NCI-H2171 (cell line): ENCODE measurements at regions not wholly inside any gene's neighbourhood (a gene's known extent, or its start where the extent isn't known, plus 50 kb on each side); places are given as distances from the start of the nearest gene placed in this dataset.

Experiments used
- DNase-seq: peaks from one replicate; lab custom pipeline; 2025; lab: John Stamatoyannopoulos, UW

DNA sequence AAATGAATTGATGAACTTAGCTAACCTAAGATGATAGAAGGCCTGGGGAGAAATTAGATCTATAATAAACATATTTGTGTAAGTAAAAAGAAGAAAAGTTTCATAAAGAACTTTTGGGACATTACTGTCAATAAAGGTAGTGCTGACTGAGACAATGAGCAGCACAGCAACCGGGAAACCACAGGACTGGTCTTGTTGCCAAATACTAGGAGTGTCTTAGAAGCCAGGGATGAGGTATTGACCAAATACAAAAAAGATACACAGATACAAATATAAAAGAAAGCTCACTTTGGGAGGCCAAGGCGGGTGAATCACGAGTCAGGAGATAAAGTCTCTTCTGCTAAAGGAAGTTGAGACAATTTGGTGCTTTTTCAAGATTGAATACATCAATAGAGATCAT lies 362.4 kb upstream of the ZNF385D start:
- no peak for DNase-seq

DNA sequence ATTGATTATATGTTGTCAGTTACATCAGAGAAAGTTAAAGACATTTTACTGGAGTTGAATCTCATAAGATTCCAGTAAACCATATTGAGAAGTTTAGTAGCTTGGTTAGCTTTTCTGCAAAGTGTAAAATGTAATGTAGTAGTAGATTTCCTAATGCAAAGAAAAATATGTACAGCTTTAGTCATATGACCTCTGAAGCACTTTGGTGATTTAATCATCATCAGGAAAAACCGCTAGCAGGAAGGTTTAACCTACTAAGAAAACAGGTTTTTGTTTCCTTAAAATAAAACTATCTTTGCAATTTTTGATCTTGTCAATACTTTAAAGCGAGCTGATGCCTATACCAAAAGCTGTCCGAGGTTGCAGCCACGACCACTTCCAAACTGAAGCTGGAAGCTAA lies 364.6 kb upstream of the ZNF385D start:
- DNase-seq, result no peak

DNA sequence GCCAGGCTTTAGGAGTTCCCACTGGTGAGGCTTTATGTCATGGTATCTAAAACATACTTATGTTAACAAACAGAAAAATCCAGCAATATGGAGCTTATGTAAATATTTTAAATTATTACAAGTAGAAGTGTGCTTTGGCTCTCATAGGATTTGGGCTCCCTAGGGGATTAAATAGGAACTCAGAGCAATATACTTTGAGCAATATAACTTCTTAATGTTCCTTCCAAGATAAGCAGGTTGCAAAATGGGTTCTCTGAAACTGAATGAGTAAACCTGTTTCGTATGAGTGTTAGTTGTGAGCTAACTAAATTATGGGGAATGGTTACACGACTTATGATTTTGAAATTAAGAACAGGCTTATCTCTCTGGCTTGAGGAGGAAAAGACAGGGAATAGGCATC lies 366.1 kb upstream of the ZNF385D start:
- no peak for DNase-seq

GRCh38 chr3:22117751-22118346 lies 366.8 kb upstream of the ZNF385D start:
- DNase-seq, result peak; percentile 1

- no peak for DNase-seq
Measured at GRCh38 chr3:22118542-22118941, 367.5 kb upstream of the ZNF385D start.

GRCh38 chr3:22121068-22121701 lies 370.2 kb upstream of the ZNF385D start:
- no peak for DNase-seq

GRCh38 chr3:22122567-22122966 lies 371.6 kb upstream of the ZNF385D start:
- DNase-seq, result no peak

GRCh38 chr3:22129101-22129500 lies 378.1 kb upstream of the ZNF385D start:
- no peak for DNase-seq

GRCh38 chr3:22141769-22142168 lies 390.8 kb upstream of the ZNF385D start:
- no peak for DNase-seq

GRCh38 chr3:22147161-22147560 lies 396.2 kb upstream of the ZNF385D start:
- DNase-seq, result no peak

- no peak for DNase-seq
Measured at GRCh38 chr3:22156868-22157267, 405.9 kb upstream of the ZNF385D start.

- no peak for DNase-seq
Measured at GRCh38 chr3:22157848-22158247, 406.8 kb upstream of the ZNF385D start.

GRCh38 chr3:22159004-22159695 lies 408.1 kb upstream of the ZNF385D start:
- DNase-seq, result no peak

DNA sequence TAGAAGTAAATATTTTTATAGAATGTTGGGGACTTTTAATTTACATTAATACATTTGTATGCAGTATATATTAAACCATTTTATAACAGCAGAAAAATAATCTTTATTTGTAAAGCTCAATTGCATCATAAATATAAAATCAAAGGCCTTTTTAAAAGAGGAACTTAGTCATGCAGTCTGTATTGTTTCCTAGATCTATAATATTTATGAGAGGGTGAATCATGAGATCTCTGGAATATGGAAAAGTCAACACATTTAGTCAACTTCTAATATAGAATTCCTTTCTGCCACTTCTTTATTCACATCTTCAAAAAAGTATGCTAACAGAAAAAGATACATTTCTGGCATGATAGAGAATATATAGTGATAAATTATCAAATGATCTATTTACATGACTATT lies 410.3 kb upstream of the ZNF385D start:
- no peak for DNase-seq

GRCh38 chr3:22170370-22170769 lies 419.4 kb upstream of the ZNF385D start:
- DNase-seq, result no peak

- DNase-seq, result no peak
Measured at GRCh38 chr3:22172964-22173363, 422.0 kb upstream of the ZNF385D start.

DNA sequence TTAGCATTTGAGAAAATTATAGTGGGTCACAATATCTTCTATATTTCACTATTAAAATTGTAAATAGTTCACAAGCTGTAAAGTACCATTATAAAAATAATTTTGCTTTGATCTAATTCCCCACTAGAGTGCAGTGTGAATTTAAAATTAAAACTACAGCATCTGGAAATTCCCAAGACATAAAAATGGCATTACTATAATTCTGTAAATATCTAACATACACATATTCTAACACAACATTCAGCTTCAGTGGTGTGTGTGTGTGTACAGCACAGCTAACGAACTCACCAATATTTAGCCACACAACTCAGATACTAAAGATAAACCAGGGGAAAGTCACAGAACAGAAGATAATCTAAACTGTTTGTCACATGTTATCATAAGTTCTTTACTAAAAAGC lies 424.9 kb upstream of the ZNF385D start:
- DNase-seq, result no peak

GRCh38 chr3:22176911-22177310 lies 425.9 kb upstream of the ZNF385D start:
- no peak for DNase-seq

GRCh38 chr3:22189616-22190015 lies 438.6 kb upstream of the ZNF385D start:
- DNase-seq, result no peak

- no peak for DNase-seq
Measured at GRCh38 chr3:22199095-22199494, 448.1 kb upstream of the ZNF385D start.

GRCh38 chr3:22208844-22209243 lies 457.8 kb upstream of the ZNF385D start:
- DNase-seq, result no peak

GRCh38 chr3:22209578-22209977 lies 458.6 kb upstream of the ZNF385D start:
- DNase-seq, result no peak

DNA sequence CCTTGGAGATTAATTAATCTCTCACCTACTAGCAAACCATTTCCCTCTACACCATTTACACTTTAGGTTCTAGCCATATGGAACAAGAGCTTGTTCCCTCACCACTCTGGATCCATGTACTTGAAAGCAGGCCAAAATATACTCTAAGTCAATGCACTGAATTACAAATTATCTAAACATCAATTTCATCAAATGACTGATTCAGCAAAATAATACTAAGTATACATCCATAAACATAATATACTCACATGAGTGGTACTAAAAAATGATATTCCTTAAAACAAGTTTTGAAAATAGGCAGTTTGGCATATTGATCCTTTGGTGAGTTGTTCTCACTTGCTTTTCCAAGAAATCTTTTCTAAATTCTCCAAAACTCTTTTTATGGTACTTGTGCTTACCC lies 459.7 kb upstream of the ZNF385D start:
- DNase-seq, result no peak

DNA sequence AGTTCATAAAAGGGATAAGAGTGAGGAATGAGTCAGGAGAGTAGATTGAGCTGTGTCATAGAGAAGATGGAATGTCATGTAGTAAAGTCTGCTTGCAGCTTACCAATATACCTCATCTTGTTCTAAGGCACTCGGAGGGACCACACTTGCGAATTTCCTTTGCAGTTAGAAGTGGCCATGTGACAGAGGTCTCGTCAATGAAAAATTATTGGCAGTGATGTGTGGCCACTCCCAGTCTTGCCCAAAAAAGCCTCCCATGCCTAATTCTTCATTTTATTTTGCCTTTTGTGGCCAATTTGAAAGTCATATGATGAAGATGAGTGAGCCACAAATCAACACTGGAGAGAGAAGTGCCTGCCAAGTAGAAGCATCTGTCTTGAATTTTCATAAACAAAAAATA lies 465.6 kb upstream of the ZNF385D start:
- no peak for DNase-seq
